ENCODE measurements at regions not wholly inside any gene's neighbourhood (a gene's known extent, or its start where the extent isn't known, plus 50 kb on each side); places are given as distances from the start of the nearest gene placed in this dataset.
A peak's percentile ranks its signal among the peaks of the same experiment; 100 is the strongest.

GRCh38 chr6:40340957-40341356 is 246.2 kb downstream of the LRFN2 start:
- no peak for ATAC-seq

DNA sequence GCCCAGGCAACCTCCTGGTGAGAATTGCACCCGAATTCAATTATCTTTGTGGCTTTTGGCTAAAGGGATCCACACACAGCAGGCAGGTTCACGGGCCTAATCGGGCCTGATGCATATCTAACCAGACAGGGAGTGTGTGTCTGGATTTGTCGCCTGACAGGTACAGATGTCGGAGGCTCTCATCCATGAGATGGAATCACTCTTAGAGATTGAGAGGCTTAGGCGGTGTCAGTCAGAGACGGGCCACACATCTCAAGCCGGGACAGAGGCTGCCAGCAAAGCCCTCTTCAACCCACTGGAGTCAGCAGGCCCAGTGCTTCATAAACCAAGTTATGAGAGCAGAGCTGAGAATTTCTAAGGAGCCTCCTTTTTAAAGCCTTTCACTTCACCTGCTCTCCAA is 247.0 kb downstream of the LRFN2 start:
- no peak for DNase-seq
- ATAC-seq = no peak

More at GRCh38 chr6:40340957-40341356, 246.2 kb downstream of the LRFN2 start:
- DNase-seq = no peak

DNA sequence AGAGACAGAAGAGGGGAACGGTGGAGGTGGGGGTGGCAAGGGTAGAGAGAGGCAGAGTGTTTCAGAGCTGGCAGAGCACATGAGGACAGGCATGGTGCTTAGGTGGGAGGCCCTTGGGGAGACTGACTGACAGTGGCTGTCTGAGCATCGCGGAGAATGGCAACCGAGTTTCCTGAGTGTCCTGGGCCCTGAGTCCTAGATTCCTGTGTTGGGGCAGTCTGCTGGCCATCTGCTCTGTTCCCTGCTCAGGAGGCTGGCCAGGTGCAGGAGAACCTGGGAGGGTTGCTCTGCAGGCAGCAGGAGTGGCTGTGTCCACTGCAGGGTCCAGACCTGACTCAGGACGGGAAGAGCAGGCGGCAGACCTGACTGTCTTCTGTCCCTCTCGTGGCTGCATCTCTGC is 248.9 kb downstream of the LRFN2 start:
- DNase-seq = no peak
- no peak for ATAC-seq

DNA sequence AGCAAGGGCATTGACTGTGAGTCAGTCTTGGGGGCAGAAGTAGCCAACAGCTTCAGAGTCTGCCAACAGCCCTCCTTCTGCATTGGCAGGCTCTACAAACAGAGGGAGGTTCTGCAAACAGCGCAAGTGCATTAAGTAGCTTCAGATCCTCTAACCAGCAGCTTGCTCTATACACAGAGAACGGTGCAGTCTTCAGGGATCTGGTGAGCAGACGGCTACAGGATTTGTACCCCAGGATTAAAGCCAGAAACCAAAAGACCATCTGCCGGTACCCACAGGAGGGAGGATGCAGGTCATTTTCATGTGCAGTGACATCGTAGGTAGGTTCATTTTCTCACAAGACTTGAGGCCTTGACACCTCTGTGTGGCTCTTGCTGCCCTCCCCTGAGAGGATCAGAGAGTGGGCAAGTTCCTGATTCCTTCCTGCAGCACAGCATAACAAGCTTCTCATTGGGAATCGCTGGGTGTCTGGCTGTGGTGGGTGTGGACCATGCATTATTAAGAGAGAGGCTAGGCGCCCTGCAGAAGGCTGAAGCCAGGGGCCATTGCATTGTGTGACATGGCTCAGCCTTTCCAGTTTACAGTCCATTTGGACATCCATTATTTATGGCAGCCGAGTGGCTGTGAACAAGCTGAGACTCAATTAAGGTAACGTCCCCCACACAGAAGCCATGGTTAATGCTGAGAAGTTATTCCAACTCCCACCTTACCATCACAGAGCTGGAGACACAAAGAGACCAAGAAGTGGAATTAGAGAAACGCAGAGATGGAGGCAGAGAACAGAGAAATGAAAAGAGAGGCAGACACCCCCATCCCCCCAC is 250.0 kb downstream of the LRFN2 start:
- DNase-seq (no peak), ATAC-seq (no peak)

DNA sequence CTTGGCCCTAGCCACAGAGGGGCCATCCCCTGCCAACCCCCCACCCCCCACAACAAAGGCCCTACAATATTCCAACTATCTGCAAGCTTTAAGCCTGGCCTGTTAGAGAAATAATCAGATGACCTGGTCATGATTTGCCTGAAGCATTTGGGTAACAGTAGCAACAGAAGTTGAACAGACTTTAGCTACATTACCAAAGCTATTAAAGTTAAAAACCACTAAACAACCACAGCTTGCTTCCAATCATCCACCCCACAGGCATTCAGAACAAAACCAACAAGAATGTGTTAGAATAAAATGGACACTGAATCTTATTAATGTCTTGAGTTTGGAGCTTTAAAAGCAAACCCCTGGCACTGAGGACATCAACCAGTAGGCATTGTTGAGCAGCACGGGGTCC is 250.9 kb downstream of the LRFN2 start:
- DNase-seq = no peak
- ATAC-seq = no peak

- ATAC-seq (no peak), DNase-seq (no peak)
These were observed 252.5 kb downstream of the LRFN2 start for GRCh38 chr6:40334496-40335270.

DNA sequence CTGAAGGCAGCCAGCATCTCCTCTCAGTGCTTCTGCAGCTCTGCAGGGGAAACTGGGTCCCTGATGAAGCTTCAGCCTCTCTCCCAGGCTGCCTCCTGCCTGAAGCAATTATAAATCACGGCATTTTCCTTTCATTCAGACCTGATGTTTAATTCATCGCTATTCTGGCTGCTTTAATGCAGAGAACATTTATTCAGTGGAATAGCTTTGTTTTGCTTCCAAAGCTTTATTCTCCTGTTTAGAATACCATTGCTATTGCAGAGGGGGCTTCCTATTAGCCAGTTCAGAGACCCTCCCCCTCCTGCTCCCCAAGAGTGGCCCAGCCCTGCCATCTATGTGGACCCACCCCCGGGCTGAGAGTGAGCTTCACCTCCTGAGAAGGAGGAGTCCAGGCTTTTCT is 255.6 kb downstream of the LRFN2 start:
- DNase-seq = no peak
- ATAC-seq = no peak

DNA sequence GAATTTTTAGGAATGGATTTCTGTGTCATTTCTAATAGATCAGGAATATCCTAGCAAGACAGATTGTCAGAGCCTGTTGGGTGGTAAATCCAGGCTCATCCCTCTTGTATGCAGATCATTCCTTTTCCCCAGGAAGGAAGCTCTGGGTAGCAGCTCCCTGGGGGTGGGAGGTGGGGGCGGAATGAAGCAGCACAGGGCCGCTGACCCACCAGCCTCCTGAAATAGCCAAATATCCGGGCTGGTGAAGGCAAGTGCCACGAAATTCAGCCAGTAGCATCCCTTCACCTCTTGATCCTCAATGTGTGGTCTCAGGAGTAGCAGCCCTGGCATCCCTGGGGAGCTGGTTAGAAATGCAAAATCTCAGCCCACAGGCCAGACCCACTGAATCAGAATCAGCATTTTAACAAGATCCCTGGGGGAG is 256.9 kb downstream of the LRFN2 start:
- ATAC-seq = no peak
- no peak for DNase-seq

- ATAC-seq (no peak), DNase-seq (no peak)
These were observed 258.1 kb downstream of the LRFN2 start for GRCh38 chr6:40328986-40329545.

GRCh38 chr6:40328386-40328985 is 258.7 kb downstream of the LRFN2 start:
- peak; percentile 37 for DNase-seq
- no peak for ATAC-seq

DNA sequence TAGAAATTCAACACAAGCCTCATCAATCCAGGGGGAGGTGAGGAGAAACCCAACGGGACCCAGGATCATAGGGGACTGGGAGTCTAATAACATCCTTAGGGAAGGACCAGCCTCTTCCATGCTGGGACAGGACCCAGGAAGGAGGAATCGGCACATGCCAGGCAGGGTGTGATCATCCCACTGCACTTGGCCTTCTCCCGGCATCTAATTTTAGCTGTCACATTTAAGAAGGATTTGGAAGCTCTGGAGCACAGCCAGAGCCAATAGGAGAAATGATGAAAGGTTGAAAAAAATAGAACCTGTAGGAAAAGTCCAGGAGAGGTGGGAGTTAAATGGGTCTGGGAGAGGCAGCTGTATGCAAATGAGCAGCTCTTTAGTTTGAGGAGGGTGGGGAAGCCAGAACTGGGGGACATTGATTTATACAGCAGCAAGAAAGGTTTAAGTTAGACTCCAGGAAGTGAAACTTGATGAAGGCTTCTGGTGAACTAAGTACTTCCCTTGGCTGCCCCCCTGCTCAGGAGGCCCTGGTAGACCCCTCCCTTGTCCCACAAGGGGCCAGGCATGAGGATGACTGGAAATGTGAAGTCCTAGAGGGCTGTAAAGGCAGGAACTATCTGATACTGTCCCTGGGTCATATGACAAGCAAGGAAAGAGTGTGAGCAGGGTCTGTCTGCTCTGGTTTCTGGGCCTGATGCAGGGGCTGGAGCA is 260.3 kb downstream of the LRFN2 start:
- ATAC-seq = no peak
- no peak for DNase-seq

GRCh38 chr6:40325791-40326190 is 261.4 kb downstream of the LRFN2 start:
- no peak for ATAC-seq

DNA sequence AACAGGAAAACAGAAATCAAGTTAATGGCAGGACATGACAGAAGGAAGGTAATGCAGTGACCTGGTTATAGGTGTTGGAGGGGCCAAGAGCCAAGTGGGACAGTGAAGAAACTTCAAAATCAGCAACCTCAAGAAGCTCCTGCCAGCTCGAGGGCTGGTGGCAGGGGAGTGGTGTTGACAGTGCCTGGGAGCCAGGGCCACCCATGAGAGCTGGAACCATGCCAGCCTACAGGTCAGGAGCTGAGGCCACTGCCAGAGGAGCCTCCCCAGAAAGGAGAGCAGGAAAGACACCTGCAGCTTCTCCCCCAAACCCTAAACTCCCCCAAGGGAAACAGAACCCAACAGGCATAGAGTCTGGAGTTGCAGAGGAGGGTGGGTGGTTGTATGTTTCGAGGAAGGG is 262.1 kb downstream of the LRFN2 start:
- ATAC-seq = no peak
- DNase-seq = no peak

More at GRCh38 chr6:40325791-40326190, 261.4 kb downstream of the LRFN2 start:
- no peak for DNase-seq

GRCh38 chr6:40323881-40324634 is 263.1 kb downstream of the LRFN2 start:
- ATAC-seq (no peak), DNase-seq (no peak)

DNA sequence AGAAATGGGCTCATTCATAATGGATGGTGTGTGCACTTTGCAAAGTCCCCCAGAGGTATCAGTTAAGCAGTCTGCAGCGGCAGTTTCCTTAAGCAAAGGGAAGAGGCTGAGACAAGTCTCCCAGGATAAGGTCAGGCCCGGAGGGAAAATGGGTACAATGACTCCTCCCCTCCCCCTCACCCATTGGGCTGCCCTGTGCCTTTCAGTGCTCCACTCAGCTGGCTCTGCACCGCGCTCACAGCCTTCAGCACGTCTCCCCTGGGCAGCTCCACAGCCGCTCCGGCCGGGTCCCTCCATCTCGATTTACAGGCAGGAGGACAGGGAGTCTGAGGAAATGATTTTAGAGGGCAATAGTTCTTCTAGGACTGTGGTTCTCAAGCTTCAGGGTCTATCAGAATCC is 264.8 kb downstream of the LRFN2 start:
- DNase-seq (no peak), ATAC-seq (no peak)

DNA sequence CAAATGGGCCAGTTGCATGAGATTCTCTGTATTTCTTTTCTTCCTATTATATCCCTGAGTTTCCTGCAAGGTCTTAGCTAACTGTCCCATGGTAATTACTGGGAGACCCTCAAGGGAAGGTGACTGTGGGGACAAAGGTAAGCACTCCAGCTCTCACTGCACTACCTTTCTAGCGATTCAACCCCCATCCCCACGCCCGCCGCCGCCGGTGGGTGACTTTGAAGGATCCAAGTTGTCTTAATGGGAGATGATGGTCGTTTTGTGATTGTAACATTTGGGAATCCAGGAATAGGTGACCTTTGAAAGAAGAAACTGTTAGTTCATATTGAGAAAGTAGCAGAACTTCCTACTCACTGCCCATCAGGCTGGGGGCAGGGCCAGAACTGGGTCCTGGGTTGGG is 265.5 kb downstream of the LRFN2 start:
- DNase-seq (no peak), ATAC-seq (no peak)

DNA sequence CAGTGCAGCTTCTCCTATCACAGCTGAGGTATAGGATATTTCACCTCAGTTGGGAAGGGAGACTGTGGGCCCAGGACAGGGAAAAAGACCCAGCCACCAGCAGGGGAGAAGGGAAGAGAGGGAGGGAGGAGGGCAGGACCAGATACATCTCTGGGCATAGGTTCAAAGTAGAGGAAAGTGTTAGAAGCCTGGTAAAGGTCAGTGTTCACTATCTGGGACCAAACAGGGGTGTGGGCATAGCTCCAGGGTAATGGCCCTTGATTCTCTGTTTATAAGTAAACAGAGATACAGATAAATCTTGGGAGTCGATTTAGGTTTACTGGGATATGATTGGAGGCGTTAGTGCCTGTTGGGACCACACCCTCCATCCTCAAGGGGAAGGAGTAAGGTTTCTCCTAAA is 266.2 kb downstream of the LRFN2 start:
- ATAC-seq (no peak), DNase-seq (no peak)

GRCh38 chr6:40320441-40320840 is 266.7 kb downstream of the LRFN2 start:
- no peak for DNase-seq
- no peak for ATAC-seq

GRCh38 chr6:40319124-40319523 is 268.0 kb downstream of the LRFN2 start:
- ATAC-seq = no peak

GRCh38 chr6:40315060-40315459 is 272.1 kb downstream of the LRFN2 start:
- DNase-seq (no peak), ATAC-seq (no peak)

More at GRCh38 chr6:40319124-40319523, 268.0 kb downstream of the LRFN2 start:
- DNase-seq = no peak

GRCh38 chr6:40313582-40313981 is 273.6 kb downstream of the LRFN2 start:
- no peak for ATAC-seq
- DNase-seq = no peak

All from stimulated activated naive CD8-positive, alpha-beta T cell treated with anti-CD3 and anti-CD28 coated beads, Interleukin-15, Interleukin-2, amounts not matched to agents 100 U/mL and 50 U/mL, for 24 hours (primary cell).